NCI-H1436 (cell line): ENCODE measurements at regions not wholly inside any gene's neighbourhood (a gene's known extent, or its start where the extent isn't known, plus 50 kb on each side); places are given as distances from the start of the nearest gene placed in this dataset.

Experiments used
- DNase-seq: peaks from one replicate; lab custom pipeline; 2025; lab: John Stamatoyannopoulos, UW

DNA sequence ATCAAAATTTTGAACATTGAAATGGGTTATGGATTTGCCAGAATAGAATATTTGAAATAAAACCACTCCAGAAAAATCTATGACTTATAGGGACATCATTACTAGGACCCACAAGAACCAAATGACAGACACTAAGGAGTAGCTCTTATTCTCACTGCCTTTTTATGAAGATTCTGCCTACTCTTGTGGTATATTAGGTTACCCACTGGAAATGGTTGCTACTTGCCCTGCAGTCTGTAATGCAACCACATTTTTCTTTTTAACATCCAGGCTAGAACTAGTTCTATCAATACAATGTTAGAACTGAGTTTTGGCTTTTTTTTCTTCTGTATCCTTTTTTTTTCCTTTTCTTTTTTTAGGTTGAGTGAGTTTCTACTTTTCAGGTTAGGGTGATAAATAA is 158.9 kb downstream of the PPP1R2C start:
- no peak for DNase-seq

DNA sequence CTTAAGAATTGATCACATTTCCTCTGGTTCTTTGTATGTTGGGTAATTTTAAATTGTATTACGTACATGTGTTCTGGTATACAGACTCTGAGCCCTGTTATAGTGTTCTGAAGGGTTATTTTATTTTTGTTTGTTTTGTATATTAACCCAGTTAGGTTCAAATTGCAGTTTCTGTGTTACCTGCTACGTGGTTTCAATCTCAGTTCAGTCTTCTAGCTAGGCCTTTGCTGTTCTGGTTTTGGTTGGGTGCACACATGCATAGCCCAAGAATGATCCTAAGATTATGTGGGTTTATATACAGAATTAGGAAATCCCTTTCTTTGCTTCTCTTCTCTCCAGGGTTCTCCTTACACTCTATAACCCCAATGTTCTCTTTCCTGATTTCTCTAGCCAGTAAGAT is 161.0 kb downstream of the PPP1R2C start:
- no peak for DNase-seq

DNA sequence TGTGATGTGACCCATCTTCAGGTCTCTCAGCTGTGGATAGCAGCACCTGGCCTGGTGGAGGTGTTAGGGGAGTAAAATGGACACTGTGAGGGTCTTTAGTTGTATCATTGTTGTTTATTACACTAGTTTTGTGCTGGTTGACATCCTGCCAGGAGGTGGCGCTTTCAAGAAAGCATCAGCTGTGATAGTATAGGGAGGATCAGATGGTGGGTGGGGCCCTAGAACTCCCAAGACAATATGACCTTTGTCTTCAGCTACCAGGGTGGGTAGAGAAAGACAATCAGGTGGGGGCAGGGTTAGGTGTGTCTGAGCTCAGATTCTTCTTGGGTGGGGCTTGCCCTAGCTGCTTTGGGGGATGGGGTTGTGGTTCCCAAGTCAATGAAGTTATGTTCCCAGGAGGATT is 162.8 kb downstream of the PPP1R2C start:
- no peak for DNase-seq

DNA sequence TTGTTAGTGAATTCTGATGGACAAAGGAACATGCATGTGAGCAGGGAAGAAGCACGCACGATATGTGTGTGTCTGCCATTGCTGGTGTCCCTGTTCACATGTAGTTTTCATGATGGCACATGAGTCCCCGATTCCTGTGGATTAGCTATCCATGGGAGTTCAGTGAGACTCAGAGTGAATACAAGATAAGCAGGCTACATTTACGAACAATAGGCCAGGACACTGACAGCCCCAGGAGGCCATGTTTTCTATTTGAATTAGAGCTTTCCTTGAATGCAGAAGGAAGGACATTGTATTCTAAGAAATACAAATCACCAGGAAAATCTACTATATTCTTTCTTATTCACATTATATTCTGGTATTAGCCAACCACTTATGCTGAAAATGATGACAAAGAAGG is 171.4 kb downstream of the PPP1R2C start:
- no peak for DNase-seq

DNA sequence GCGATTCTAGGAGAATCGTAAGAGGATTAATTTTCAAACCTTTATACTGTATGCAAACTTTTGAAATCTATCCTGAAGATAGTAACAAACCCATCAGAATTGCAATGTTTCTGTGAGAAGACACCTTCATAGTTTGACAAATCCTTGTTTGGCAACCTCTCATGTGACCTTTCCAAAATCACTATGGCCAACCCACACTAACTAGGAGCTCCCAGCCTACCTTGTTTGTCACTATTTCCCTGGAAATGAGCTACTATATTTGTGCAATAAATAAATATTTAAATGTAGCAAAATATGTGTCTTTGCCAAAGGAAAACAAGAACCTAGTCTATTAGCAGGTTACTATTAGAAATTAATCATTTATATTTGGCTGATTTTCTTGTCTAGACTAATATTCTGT is 173.7 kb downstream of the PPP1R2C start:
- DNase-seq: no peak

DNA sequence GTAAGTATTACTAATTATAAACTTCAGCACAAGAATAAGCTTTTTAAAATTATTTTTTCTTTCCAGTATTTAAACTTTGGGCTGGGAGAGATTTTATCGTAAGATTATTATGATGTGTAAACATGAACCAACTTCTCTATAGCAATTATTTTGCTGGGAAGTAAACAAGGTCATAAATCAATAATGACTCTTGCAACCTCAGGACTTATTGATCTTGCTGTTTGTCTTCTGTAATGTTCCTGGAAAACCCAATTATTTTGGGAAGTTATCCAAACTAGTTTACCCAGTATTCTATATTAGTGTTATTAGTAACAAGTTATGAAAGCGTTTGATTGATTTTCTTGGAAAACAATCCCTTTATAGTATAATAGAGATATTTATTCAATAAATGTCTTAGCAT is 174.9 kb downstream of the PPP1R2C start:
- no peak for DNase-seq

DNA sequence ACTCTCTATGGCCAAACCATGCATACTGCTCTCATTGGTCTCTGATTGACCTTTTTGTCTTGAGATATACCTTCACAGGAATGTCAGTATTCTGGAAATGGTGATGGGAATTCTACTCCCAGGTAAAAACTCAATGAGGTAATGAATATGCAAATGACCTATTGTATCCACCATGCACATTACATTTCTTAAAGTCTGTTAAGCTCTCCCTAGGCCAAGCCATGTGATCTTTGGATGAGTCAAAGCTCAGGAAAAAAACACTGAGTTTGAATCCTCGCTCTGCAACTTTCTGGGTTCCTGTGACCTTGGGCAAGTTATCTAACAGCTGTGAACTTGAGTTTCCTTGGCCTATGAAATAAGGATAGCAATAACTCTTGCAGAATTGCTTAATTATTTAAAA is 175.4 kb downstream of the PPP1R2C start:
- no peak for DNase-seq

DNA sequence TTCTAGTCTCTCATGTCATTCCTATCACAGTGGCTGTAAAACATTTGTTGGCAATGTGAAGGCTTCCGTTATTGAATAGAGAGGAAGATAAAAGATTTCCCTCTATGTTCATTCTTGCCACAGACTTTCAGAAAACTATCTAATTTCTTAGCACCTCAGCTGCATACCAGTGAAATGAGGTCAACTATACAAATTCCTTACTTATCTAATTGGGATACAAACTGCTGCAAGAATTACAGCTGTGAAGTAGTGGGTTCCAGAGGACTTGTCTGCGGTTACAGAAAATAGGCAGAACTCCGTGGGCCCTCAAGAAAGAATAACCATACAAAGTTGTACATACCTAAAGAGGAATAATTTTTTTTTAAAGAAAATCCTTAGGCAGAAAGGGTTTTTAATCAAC is 175.8 kb downstream of the PPP1R2C start:
- DNase-seq: no peak

DNA sequence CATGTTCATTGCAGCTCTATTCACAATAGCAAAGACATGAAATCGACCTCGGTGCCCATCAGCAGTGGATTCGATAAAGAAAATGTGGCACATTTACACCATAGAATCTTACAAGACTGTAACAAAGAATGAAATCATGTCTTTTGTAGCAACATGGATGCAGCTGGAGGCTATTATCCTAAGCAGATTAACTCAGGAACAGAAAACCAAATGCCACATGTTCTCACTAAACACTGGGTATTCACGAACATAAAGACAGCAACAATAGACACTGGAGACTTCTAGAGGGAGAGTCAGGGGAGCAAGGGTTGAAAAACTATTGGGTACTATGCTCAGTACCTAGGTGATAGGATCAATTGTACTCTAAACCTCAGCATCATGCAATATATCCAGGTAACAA is 180.5 kb downstream of the PPP1R2C start:
- no peak for DNase-seq

DNA sequence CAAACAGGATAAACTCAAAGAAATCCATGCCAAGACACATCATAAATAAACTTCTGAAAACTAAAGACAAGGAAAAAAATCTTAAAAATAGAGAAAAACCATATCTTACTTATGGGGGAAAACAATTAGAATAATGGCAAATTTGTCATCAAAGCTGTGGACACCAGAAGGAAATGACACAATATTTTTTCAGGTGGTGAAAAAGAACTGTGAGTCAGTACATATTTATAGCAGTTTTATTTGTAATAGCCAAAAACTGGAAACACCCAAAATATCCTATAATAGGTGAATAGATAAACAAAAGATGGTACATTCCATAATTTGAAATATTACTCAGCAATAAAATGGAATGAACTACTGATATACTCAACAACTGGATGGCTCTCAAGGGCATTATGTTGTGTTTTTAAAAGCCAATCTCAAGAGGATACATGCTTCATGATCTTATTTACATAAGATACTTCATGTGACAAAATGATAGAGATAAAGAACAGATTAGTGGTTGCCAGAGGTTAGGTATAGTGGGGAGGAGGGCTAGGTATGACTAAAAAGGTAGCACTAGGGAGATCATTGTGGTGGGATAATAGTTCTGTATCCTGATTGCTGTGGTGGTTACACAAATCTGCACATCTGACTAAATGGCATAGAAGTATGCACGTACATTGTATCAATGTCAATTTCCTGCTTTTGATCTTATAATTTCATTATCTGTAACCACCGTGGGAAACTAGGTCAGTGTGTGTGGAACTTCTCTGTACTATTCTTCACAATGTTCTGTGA is 191.9 kb downstream of the PPP1R2C start:
- no peak for DNase-seq

DNA sequence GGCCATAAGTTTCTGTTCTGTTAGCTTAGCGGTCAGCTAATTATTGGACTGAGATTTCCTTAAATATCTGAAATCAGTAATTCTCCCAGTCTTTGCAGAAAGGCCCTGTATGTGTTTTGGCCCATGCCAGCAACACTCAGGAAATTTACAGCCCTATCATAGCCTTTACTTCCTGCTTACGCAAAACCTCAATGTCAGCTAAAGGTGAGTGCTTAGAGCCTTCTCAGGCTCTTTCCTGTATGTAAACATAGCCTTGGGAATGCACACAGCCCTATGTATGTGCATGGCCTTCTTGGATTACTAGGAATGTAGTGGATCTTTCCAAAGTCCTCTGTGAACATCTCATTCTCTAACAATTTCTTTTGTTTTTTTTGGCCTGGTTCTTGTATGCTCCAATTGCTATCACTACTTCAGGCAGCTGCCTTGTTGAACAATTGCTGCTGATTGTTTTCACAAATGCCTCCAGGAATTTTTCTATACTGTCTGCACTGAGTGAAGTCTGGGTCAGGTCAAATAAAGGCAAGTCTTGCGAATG is 200.0 kb downstream of the PPP1R2C start:
- DNase-seq: no peak

DNA sequence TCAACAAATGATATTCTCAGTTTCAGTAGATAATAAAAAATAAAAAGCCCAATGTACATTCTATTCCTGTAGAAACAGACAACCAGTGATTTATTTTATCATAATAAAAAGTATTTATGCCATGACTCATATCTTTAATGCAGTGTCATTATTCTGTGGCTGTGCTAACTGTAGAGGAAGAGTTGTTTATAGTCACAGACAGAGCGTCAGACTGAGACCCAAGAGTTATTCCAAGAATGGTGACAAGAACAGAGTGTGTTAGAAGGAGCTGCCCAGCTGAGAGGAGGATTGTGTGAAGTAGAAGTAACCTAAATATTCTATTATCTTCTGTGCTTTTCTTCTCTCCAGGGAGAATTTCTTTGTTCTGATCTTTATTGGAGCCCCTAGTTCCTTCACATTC is 210.7 kb downstream of the PPP1R2C start:
- no peak for DNase-seq

DNA sequence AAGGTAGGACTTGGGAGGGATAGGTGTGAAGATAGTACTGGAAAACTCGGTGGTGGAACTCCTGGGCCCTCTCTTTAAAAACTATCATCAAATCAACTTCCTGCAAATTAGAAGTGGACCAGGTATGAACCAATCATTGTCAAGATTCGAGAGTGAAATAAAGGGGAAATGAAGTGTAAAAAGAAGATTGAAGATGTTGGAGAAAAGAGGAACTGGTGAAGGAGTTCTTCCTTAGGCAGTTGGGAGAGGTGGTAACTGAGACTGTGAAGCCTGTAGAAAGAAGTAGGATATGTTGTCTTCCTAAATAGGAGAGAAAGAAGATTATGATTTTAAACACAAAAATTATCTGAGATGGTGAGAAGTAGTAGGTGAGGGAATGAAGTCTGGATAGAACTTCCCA is 212.2 kb downstream of the PPP1R2C start:
- DNase-seq: no peak

DNA sequence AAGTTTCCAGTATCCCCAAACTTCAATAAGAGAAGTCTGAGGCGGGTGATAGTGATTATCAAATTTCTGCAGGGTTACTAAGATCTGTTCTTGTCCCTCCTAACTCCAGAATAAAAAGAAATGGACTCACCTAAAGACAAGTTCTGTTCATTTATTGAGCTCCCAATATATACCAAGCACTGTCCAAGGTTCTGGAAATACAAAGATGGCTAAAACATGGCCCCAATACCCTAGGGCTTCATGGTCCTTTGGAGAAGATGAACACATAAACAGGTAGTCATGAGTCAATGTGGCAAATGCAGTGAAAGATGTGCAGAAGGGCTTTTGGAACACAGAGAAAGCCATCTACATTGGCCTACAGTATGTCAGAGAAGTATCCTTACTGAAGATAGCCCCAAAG is 231.2 kb downstream of the PPP1R2C start:
- no peak for DNase-seq

DNA sequence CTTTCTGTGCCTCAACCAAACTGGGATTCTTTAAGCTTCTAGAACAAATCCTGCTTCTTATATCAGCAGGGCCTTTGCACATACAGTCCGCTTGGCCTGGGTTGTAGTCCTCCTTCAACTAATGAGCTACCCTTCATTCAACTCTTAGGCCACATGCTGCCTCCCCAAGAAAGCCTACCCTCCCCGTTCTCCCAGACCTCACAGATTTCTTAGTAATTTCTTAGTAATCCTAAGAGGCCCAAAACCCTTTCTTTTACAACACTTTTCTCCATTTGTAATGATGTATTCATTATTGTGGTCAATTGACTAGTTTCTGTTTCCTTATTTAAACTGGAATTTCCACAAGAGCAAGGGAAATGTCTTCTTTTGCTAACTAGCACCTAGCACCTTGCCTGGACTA is 233.1 kb downstream of the PPP1R2C start:
- no peak for DNase-seq

DNA sequence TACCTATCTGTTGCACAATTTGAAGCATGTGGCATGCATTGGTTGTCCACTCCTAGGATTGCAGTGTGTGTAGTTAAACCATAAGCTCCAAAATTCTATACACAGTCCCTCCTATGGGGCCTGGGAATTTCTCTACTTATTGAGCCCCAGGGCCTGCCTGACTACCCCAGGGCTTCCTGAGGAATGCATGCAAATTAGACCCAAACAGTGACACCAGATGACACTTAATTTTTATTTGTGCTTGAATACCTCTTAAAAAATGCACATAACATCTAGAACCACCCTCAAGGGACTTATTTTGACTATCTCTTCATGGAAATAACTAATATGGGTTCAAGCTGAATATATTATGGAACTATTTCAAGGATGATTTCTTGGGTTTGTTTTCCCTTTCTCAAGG is 236.4 kb downstream of the PPP1R2C start:
- no peak for DNase-seq

DNA sequence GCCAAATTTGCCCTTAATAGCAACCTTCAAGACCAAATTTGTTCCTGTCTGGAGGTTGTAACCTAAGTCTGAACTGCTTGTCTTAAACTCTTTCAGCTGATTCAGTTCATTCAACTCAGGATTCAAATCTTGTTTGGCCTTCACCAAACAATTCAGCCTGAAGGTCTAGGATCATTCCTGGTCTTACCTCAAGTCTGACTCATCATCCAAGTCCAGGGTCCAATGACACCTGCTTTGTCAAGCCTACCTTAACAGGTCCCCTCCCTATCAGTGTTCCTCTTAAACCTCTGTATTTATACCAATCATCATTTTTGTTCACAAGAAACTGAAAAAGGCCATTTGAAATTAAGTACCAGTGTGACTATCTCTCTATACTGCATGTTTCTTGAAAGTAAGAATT is 237.8 kb downstream of the PPP1R2C start:
- no peak for DNase-seq

DNA sequence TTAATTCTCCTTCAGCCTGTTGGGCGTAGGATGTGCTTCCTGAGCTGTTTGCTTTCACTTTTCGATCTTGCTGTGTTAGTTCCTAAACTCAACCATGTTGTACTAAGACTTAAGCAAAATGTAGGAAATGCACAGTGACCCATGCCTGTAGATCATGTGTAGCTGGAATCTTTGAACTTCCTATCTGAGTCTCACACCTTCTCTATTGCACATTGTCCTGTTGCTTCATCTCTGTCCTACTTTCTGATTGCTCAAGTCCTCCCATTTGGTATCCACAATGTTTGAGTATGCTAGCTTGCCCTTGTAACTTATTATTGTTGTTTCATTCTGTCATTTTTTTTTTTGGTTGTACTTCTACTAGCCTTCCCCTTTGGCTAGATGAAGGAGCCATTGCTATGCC is 239.6 kb downstream of the PPP1R2C start:
- DNase-seq: no peak

DNA sequence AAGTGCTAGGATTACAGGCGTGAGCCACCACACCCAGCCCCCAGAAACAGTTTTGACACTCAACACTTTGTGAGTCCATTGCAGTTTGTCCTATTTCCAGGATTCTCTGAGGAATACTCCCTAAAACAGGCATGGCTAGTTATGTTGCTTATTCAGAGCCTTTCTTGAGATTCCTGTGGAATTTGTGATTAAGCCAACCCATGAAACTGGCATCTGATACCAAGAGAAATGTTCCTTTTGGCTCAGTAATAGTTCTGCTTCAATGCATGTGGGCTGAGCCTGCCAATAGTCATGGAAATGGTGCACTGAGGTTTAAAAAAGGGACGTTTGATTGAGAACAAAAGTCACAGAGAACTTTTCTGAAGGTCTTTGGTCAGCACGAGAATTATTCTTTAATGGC is 241.7 kb downstream of the PPP1R2C start:
- DNase-seq: no peak

DNA sequence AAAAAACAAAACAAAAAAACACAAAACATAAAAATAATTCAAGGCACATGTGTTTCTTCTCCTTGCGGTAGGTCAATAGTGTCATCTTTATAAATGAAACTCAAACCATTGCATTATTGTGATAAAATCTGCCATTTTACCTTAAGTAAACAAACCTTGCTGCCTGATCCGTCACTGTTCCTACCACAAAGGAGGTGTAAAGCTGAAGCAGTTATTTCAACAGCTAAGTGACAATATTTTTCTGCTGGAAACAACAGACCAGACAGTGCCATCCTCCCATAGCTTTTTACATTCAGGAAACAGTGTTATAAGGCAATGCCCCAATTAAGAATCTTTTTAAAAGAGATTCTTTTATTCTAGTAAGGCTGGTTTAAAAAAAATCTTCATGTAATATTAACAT is 242.7 kb downstream of the PPP1R2C start:
- no peak for DNase-seq

DNA sequence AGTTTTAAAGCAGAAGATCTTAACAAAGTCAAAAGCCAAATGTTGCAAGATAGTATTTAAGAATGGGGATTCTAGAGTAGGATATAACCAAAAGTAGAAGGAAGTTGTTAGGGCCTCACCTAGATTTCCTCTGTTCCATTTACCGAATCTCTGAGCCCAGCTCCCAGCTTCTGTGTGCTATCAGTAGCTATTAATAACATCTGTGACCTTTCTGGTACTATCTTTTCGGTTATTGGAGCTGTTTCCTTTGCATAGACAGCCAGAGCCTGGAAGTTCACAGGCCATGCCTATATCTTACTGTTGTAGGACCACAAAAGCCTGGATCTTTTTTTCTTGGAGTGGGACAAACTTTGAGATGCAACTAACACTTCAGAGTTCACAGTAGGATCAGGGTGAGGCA is 244.2 kb downstream of the PPP1R2C start:
- DNase-seq: no peak

DNA sequence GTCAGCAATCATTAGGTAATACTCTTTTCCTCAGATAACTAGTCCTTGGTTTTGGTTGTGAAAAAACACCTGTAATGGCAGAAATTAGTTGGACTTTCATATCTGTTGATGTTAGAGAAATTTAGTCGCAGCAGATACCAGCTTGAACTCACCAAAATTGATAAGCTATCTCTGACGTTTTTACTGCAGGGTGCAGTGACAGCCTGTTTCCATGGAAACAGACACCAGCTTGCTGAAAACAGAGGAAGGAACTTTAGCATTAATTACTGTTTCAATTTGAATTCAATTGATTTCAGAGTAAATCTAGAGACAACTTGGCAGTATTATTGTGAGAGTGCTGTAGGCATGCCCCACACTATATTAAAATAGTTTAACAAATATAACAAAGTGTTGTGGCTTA is 246.5 kb downstream of the PPP1R2C start:
- no peak for DNase-seq

DNA sequence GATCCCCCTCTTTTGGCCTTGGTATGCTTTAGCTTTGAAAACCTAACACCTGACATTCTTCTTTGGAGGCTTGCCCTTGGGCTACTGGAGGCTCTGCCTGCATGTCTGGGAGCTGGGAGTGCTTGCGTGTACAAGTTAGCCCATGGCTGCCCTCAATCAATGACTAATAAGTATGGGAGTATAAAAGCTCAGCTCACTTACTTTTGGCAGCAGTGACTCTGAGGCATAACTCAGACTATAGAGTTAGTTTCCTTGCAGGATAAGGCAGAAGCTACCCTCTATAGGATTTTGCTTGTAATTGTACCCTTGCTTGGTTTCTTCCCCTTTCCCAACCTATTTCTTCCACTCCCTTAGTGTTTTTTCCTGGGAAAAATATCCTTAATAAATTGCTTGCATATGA is 247.9 kb downstream of the PPP1R2C start:
- DNase-seq: no peak

DNA sequence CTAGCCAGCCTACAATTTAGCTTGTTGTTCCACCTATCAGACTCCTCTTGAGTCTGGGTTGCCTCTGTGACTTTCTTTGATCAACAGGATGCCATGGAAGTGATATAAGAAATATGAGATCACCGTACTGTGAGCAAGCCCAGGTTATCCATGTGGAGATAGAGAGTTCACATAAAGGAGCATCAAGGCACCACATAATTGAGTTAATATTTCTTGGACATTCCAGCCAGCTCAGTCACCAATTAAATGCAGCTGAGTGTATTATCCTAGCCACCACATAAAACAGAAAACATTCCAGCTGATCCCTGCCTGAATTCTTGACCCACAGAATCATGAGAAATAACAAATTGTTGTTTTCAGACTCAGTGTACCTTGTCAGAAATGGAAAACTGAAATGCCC is 253.6 kb downstream of the PPP1R2C start:
- no peak for DNase-seq
